Right ventricle myocardium inferior (tissue), 1 donor: ENCODE measurements at regions not wholly inside any gene's neighbourhood (a gene's known extent, or its start where the extent isn't known, plus 50 kb on each side); places are given as distances from the start of the nearest gene placed in this dataset.
"Not testable (repeated sequence)": the region's sequence is repeated elsewhere in the genome, so short reads cannot be mapped to it uniquely, and the experiment has no call there.

Experiments
- ATAC-seq: fragments of 200-7000 bp; cut with Tn5 transposase; one replicate; pipeline ENCODE4 v1.9.1; 2020; ENCODE audit warnings: mild to moderate bottlenecking, moderate library complexity
- DNase-seq: peaks from one replicate; pipeline ENCODE4 v3.0.0; 2021; ENCODE audit errors: missing footprints
- intact Hi-C: fragments of 100-400 bp; cut with DNase I; formaldehyde crosslinking; loops from one replicate; pipeline ENCODE4 v1.11.0; 2022
- donor health status: DM: no; HTN: yes; CAD: no; lungs with severe emphysema.

DNA sequence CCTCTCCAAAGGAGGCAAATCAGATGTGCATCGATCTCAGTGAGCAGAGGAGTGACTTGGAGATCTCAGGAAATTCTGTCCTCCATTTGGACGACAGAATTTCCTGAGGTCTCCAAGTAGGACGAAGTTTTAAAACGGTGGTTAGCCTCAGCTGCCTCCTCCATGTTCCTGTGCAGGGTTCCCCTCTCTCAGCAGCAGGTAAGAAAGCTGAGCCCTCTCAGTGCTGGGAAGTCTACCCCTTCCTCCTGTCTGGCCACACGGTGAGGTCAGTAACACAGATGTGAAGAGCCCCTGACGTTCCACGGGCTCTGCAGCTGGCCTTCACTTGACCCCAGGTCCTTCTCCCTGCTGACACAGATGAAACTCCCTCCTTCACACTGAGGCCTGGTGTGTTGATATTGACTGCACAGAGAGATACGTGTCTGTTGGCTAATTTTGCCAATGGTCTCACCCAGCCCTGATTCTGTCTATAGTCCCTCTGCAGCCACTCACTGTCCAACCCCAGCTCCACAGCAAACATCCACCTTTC, 607.4 kb upstream of the B3GAT1 start:
- DNase-seq (no peak), ATAC-seq (no peak)
- intact Hi-C loops: no loop called here

DNA sequence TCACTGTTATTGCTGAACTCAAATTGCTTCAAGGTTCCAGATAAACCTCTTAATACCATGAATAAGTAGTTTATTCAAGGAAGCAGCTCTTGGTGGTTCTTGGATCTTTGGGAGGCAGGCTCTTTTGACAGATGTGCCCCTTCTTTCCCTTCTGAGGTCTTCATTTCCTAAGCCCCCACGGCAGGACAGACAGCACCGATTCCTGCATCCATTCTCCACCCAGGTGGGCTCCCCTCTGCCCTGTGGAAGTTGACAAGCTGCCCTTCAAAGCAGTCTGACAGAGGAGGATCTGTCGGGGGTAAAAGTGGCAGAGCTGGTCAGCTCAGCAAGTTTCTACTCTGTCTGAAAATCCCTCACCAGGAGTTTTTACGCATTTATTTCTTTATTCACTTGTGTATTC, 605.3 kb upstream of the B3GAT1 start:
- ATAC-seq (no peak), DNase-seq (no peak)
- intact Hi-C loops: no loop called here

DNA sequence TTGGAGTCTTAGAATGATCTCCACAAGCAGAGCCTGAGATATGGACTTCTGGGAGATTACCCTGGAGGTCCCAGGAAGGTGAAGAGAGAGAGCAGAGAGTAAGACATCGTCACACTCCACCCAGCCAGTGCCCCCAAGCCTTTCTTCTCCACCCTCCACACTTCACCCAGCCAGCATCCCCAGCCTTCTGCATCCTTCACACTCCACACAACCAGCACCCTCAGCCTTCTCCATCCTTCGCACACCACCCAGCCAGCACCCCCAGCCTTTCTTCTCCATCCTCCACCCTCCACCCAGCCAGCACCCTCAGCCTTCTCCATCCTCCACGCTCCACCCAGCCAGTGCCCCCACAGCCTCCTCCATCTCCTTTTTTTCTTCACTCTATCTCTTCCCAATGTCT, 603.9 kb upstream of the B3GAT1 start:
- intact Hi-C loops: no loop called here

DNA sequence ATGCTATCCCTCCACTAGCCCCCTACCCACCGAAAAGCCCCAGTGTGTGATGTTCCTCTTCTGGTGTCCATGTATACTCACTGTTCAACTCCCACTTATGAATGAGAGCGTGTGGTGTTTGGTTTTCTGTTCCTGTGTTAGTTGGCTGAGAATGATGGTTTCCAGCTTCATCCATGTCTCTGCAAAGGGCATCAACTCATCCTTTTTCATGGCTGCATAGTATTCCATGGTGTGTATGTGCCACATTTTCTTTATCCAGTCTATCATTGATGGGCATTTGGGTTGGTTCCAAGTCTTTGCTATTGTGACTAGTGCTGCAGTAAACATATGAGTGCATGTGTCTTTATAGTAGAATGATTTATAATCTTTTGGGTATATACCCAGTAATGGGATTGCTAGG, 599.3 kb upstream of the B3GAT1 start:
- intact Hi-C loops, DNase-seq, ATAC-seq: not testable (repeated sequence)

More for the DNA sequence above, 603.9 kb upstream of the B3GAT1 start:
- ATAC-seq (no peak), DNase-seq (no peak)

DNA sequence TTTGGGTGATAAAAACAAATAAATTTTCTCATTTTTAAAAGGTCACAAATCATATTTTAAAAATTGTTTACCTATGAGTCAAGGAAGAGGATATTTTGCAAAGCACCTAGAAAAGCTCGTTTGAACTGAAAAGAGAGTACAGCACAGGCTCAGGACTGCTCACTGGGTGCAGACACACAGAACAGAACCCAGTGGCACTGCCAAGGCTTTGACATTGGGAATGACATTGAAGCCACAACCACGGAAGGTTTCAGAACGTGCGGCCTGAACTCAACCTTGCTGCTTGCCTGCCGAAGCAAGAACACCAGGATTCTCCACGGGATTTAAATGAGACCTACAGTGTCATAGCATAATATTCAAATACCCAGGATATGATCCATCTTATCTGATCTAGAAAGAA, 597.1 kb upstream of the B3GAT1 start:
- DNase-seq (no peak), ATAC-seq (peak; percentile 84)
- intact Hi-C loops: no loop called here

DNA sequence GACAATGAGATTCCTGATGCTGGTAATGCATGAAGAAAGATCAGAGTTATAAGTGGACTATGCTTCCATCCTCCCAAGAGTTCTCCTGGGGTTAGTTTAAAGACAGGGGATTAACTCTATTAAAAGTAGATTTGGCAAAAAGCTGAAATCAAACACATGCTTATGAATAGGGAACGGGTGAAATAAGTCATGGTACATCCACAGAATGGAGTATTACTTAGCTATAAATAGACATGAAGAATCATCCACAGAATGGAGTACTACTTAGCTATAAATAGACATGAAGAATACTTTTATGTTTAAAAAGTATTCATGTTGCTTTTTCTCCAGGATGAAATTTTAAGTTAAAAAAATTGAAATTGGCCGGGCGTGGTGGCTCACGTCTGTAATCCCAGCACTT, 596.4 kb upstream of the B3GAT1 start:
- intact Hi-C loops: no loop called here
- no peak for ATAC-seq

DNA sequence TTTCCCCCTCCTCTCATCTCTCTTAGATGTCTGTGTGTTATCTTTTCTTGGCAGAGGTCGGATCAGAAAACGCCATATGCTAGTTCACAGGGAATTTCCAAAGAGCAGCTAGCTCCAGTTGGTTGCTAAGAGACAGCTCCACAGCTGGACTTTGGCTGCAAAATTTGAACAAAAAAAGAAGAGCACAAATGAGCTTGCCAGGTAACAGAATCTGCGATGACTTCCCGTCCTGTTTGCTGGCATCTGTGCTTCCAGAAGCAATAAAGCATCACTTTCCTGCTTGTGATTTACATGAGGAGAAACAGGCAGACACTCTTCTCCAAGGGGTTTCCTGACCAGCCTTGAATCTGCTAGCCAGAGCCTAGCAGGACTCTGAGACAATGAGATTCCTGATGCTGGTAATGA, 596.0 kb upstream of the B3GAT1 start:
- intact Hi-C loops: no loop called here
- no peak for DNase-seq
- no peak for ATAC-seq

More for the DNA sequence above, 596.4 kb upstream of the B3GAT1 start:
- DNase-seq: no peak

DNA sequence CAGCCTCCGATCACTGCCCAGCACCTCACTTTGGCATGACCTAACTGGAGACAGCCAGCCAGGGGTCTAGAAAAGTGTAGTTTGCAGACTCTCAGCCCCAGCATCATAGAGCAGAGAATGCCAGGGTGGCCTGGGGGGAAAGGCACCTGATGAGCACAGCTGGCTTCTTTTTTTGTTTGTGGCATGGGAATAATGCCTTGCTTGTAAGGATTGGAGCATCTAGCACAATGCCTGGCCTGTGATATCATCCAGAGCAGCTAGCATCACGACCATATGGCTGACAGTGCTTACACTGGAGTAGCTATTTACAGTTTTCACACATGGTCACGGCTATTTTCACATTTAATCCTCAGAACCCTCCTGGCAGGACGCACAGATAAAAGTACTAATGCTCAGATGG, 594.8 kb upstream of the B3GAT1 start:
- DNase-seq (no peak), ATAC-seq (no peak)
- intact Hi-C loops: no loop called here

DNA sequence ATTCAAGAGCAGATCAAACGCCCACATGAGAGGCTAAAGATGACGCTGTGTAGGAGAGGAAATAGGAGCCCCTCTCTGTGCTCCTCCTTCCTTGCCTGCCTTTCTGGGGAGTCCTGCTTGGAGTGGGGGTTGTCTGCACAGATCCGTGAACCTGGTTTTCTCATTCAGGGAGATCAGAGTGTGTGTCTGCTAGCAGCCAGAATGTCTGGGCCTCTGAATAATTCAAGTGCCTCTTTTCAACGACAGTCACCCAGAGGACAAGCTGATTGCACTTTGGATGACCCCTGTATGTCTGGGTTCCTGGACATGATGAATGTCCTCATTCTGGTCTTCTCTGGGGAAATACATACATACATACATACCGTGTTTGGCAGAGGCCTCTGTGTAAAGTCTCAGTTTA, 592.5 kb upstream of the B3GAT1 start:
- ATAC-seq: peak; percentile 50
- DNase-seq: no peak
- intact Hi-C loops: no loop called here

DNA sequence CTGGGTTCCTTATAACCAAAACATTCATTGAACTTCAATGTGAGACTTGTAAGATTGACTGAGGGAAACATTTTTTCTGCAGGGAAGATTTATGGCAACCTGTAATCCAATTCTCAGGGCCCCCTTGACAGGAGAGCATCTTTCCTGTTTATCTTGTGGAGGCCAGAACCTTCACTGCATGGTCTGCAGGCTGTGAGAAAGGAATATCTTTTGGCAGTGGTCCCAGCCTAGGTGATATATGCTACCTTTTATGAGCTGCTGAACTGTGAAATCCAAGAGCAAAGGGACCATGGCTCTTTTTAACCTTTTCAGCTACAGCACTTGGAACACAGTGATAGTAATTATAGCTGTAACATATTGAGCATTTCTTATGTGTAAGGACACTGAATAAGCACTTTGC, 590.2 kb upstream of the B3GAT1 start:
- ATAC-seq (no peak), DNase-seq (no peak)
- intact Hi-C loops: no loop called here

DNA sequence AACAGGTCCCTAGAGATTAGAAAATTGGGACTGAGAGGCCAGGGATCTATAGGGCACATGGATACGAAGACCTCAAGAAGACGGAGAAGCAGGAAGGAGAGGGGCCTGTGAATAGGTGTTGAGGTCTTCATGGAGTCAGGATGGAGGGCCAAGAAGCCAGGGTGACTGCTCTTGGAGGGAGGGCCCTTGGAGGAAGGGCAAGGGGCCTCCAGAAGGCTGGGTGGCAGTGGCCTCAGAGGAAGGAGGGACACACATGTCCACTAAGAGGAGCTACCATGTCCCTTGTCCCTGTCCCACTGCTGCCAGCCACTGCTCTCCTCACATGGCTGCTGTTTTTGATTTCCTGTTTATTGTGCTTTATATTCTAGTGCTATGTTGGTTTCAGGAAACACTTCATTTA, 589.5 kb upstream of the B3GAT1 start:
- intact Hi-C loops: no loop called here
- DNase-seq: no peak
- no peak for ATAC-seq

DNA sequence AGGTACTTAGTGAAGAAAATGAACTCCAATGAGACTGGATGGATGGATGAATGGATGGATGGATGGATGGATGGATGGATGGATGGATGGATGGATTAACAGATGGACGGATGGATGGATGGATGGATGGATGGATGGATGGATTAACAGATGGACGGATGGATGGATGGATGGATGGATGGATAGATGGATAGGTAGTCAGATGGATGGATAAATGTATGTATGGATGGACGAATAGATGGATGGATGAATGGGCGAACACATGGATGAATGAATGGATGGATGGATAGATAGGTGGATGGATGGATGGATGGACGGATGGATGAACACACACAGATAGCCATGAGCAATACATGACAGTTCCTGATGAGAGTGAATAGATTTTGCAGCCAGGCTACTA, 589.0 kb upstream of the B3GAT1 start:
- intact Hi-C loops, ATAC-seq, DNase-seq: not testable (repeated sequence)

DNA sequence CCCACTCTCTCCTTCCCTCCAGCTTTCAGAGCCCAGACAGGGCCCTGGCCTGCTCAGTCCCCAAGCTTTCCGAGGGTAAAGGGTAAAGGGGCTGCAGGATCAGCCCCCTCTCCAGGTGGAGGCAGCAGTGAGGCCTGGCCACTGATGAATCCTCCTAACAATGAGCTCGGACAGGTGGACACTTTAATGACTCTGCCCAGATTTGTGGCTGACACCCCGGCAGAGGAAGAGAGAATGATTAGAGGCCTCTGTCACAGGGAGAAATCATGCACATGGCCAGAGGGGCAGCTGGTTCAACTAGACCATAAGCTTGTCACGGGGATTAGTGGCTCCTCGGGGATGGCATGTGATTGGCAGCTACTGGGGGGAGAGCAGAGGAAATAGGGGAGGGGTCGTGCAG, 587.5 kb upstream of the B3GAT1 start:
- no peak for DNase-seq
- intact Hi-C loops: no loop called here
- no peak for ATAC-seq

DNA sequence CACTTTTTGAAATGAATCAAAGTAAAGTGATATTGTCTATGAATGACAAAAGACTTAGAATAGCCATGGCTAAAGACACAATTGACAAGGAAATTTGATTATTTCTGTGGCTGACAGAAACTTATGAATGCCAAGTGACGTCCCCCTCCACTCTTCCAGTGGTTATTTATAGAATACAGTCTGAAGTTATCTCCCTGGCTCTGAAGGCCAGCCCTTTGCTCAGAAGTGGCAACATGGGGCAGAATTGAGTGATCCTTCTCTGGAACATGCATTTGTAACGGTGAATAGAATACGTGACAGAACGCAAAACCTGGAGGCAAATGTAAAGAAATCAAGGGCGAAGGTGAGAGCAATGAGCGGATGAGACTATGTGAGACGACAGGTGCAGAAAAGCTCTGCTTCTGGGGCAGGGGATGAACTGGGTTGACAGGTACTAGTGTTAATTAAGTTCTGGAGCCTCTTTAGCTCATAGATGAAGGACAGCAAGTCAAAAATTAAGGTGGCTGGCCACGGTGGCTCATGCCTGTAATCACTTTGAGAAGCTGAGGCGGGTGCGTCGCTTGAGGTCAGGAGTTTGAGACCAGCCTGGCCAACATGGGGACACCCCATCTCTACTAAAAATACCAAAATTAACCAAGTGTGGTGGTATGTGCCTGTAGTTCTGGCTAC, 585.7 kb upstream of the B3GAT1 start:
- intact Hi-C loops: no loop called here
- ATAC-seq (no peak), DNase-seq (no peak)

DNA sequence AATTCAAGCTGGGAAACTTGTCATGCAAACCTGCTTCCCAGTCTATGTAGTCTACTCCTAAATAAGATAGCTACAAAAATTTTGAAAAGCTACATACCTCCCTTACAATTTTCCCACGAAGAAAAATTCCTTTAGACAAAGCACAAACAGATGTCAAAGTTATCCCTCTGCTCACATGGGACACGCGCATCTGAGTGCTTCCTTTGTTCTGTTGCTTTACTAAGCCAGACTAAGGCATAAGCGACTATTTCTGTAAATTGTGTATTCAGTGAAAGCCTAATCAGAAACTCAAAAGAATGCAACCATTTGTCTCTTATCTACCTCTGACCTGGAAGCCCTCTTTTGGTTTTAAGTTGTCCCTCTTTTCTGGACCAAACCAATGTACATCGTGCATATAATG, 583.7 kb upstream of the B3GAT1 start:
- DNase-seq (no peak), ATAC-seq (no peak)
- intact Hi-C loops: no loop called here

DNA sequence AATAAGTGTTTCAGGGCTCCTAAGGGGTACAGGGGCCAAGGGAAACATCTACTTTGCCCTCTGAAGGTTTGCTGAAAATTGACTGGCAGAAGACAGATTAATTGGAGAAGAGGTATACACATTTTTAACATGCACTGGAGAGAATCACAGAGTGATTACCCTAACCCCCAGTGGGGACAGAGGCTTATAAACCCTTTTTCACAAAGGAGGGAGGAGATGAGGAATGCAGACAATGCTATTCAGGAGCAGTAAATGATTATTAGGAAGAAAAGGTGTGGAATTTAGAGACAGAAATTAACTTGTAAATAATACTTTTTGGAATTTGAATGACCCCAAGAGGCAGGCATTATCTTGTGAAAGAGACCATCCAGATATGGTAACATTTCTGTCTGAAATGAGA, 582.4 kb upstream of the B3GAT1 start:
- no peak for ATAC-seq

DNA sequence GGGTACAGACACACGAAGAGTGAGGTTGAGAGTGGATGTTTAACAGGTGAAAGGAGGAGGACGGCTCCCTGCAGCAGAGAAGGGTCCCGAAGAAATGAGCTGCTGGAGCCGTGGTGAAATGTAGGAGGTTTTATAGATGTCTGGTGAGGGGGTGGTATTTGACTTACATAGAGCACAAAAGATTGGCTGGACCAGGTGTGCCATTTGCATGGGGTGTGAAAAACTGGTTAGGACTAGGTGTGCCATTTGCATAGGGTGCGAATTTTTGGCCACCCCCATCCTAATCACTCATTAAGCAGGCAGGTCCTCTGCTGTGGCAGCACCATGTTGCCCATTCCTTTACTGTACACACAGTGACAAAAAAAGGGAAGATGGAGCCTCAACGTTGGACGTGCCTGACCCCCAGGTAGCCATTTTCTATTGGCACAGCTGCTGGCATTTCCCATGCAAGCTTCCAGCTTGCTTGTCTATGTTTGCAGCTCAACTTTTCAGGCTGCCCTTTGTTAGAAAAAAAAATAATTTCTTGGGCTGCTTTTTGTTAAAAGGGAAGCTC, 581.7 kb upstream of the B3GAT1 start:
- ATAC-seq (no peak), DNase-seq (no peak)
- intact Hi-C loops: no loop called here

More for the DNA sequence above, 582.4 kb upstream of the B3GAT1 start:
- no peak for DNase-seq
- intact Hi-C loops: no loop called here

DNA sequence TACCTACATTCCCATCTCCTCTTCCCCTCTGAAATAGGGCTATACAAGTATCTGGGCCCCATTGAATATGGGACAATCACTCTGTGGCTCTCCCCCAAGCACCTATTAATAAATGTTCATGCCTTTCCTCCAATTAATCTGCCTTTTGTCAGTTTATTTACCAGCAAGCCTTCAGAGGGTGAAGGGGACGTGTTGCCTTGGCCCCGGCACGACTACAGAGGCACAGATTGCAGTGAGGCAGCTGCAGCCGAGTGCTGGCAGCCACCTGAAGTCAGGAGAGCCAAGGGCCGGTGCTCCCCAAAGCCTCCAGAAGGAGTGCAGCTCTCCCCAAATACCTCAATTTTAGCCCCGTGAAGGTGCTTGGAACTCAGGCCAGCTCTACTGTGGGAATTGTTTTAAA, 580.9 kb upstream of the B3GAT1 start:
- DNase-seq (no peak), ATAC-seq (no peak)
- intact Hi-C loops: no loop called here

DNA sequence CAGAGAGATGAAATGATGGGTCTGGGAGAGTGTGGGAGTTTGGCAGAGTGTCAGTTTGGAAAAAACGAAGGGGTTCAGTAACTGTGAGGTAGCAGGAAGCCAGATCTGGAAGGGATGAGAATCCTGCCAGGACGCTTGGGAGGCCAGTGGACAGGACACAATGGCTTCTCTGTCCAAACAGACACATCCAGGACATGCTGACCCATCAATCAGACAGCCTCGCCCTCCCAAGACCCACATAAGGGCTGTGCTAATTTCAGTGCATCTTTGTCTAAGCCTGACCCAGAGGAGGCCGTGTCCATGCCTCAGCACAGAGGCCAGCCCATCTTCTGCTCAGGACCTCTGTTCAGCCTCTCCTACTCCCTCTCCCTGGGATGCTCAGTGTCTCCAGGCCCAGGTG, 576.5 kb upstream of the B3GAT1 start:
- DNase-seq (no peak), ATAC-seq (no peak)
- intact Hi-C loops: no loop called here

DNA sequence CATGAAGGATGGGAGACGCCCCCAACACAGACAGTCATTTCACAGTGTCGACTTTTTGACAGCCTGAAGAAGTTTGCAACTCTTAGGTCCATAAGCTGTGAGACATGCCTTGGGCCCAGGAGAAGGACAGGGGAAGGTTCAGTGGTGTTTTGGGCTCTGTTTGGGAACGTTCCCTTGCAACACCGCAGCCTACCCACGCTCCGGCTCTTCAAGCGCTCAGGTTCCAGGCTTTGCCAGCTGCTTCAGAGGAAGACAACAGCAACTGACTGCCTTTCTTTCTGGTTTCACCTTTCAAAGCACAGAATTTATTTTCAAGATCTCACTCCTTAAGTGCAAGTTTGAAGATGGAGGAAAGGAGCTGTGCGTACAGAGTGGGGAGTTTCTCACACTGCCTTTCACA, 575.8 kb upstream of the B3GAT1 start:
- ATAC-seq (no peak), DNase-seq (no peak)
- intact Hi-C loops: no loop called here

DNA sequence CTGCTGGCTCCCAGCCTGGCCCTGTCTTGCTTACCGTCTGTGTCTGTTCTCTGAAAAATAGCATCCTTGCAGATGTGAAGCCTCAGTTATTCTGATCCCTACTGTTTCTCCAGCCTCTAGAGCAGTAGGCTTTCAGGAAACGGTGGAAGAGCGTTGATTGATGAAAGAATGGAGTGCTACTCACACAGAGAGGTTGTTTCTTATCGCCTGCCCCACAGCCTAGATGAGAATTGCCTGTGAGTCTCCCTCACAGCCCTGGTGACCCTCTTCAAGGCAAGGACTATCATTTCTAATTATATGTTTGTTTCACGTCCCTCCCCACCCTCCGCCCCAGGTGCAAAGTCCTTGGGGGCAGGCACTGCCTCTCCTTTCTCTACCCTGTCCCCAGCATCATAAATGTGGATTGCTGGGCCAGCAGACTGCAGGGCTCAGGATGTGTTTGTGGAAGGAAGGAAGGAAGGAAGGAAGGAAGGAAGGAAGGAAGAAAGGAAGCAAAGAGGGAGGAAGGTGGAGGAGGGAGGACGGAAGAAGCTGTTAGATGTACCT, 575.3 kb upstream of the B3GAT1 start:
- no peak for DNase-seq
- no peak for ATAC-seq

More for the DNA sequence above, 575.3 kb upstream of the B3GAT1 start:
- intact Hi-C loops: no loop called here
